Mesendoderm (in vitro differentiated cells): ENCODE measurements at regions not wholly inside any gene's neighbourhood (a gene's known extent, or its start where the extent isn't known, plus 50 kb on each side); places are given as distances from the start of the nearest gene placed in this dataset.

Source experiments
- DNase-seq: peaks from one replicate; pipeline ENCODE4 v3.0.0; 2013
- H2AK5ac ChIP-seq: 2 replicates; pipeline ENCODE4 v1.6.1; 2013; ENCODE audit warnings: low read length, inconsistent platforms
- H2BK120ac ChIP-seq: 2 replicates; pipeline ENCODE4 v1.6.1; 2013; ENCODE audit warnings: low read depth, mild to moderate bottlenecking, low read length, moderate library complexity, mixed read lengths
- H2BK15ac ChIP-seq: replicated peaks from 2 replicates; pipeline ENCODE4 v1.6.1; 2013; ENCODE audit warnings: low read depth, mild to moderate bottlenecking, moderate library complexity
- H2BK5ac ChIP-seq: 2 replicates; pipeline ENCODE4 v1.6.1; 2013; ENCODE audit warnings: low read length, inconsistent platforms
- H3K18ac ChIP-seq: 2 replicates; pipeline ENCODE4 v1.6.1; 2013; ENCODE audit warnings: mild to moderate bottlenecking, low read length, mixed read lengths
- H3K23ac ChIP-seq: one replicate; pipeline ENCODE4 v1.6.1; 2013; ENCODE audit warnings: low read length
- H3K27ac ChIP-seq: 2 replicates; pipeline ENCODE4 v1.5.1; 2013; ENCODE audit warnings: low read depth, mild to moderate bottlenecking, inconsistent platforms, low read length, moderate library complexity
- H3K27me3 ChIP-seq: 2 replicates; pipeline ENCODE4 v1.6.1; 2013; ENCODE audit warnings: low read length, control low read depth, mild to moderate bottlenecking, inconsistent platforms; ENCODE audit not compliant: insufficient read depth, poor library complexity
- H3K36me3 ChIP-seq: 2 replicates; pipeline ENCODE4 v1.6.1; 2013; ENCODE audit warnings: low read length, inconsistent platforms; ENCODE audit not compliant: control insufficient read depth, insufficient read depth
- H3K4ac ChIP-seq: one replicate; pipeline ENCODE4 v1.6.1; 2013; ENCODE audit warnings: low read depth, mild to moderate bottlenecking, low read length, moderate library complexity
- H3K4me1 ChIP-seq: 2 replicates; pipeline ENCODE4 v1.6.1; 2013; ENCODE audit warnings: low read depth, low read length, inconsistent platforms; ENCODE audit not compliant: control insufficient read depth
- H3K4me2 ChIP-seq: 2 replicates; pipeline ENCODE4 v1.6.1; 2013; ENCODE audit warnings: low read length
- H3K4me3 ChIP-seq: 2 replicates; pipeline ENCODE4 v1.5.1; 2013; ENCODE audit warnings: mild to moderate bottlenecking, low read length
- H3K56ac ChIP-seq: one replicate; pipeline ENCODE4 v1.6.1; 2013; ENCODE audit warnings: low read length
- H3K79me1 ChIP-seq: 2 replicates; pipeline ENCODE4 v1.6.1; 2013; ENCODE audit warnings: low read length, inconsistent platforms
- H3K79me2 ChIP-seq: 2 replicates; pipeline ENCODE4 v1.6.1; 2013; ENCODE audit warnings: mild to moderate bottlenecking, low read length; ENCODE audit not compliant: control insufficient read depth, insufficient read depth
- H3K9ac ChIP-seq: 2 replicates; pipeline ENCODE4 v1.6.1; 2013; ENCODE audit warnings: low read length, inconsistent platforms
- H4K5ac ChIP-seq: one replicate; pipeline ENCODE4 v1.6.1; 2013; ENCODE audit warnings: low read length
- H4K8ac ChIP-seq: one replicate; pipeline ENCODE4 v1.6.1; 2013; ENCODE audit warnings: low read depth, mild to moderate bottlenecking, control low read depth, low read length, moderate library complexity
- WGBS: extraction: QIAGEN DNeasy Blood & Tissue Kit; methylation state at CpG from one replicate; pipeline ENCODE4 v1.1.7; 2013; ENCODE audit warnings: low lambda C conversion rate, missing lambda C conversion rate; ENCODE audit not compliant: insufficient coverage; ENCODE audit errors: extremely low coverage; 5-methylcytosine and 5-hydroxymethylcytosine counted together

DNA sequence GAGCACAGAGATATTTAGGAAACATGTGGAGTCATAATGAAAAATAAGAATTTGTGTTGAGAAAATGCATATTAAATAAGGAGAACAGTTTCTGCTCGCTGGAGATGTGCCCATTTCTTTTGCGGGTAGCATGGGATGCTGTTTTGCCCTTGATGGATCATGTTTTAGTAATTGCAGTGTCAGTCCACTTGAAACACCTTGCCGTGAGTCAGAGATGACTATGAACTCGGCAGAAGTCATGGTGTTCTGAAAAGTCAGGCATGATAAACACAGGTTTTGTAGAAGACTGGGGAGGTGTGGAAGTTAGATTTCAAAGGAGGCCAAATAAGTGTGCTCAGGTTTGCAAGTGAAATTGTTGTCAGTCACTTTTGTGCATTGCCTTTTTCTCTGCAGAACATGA lies 315.0 kb upstream of the LRRC7 start:
- H2BK15ac ChIP-seq: no peak overlapping the region
- H3K18ac ChIP-seq: no peak overlapping the region
- H3K4me2 ChIP-seq: no peak overlapping the region
- H3K79me2 ChIP-seq: no peaks in the 10 kb centered on the region
- no peak overlapping the region for H2BK5ac ChIP-seq
- no peak for DNase-seq
- no peak overlapping the region for H3K9ac ChIP-seq
- no peak overlapping the region for H2AK5ac ChIP-seq
- H3K4me1 ChIP-seq: no peaks in the 10 kb centered on the region
- WGBS: no CpG with 5 or more reads among the region's 4 CpGs
- H3K27ac ChIP-seq: no peak overlapping the region
- no peaks in the 10 kb centered on the region for H3K36me3 ChIP-seq
- no peaks in the 10 kb centered on the region for H3K79me1 ChIP-seq
- H4K8ac ChIP-seq: no peak overlapping the region
- H3K23ac ChIP-seq: no peak overlapping the region
- no peak overlapping the region for H3K4me3 ChIP-seq
- H3K4ac ChIP-seq: no peak overlapping the region
- no peaks in the 10 kb centered on the region for H3K27me3 ChIP-seq
- no peak overlapping the region for H4K5ac ChIP-seq
- no peak overlapping the region for H2BK120ac ChIP-seq
- H3K56ac ChIP-seq: no peak overlapping the region

DNA sequence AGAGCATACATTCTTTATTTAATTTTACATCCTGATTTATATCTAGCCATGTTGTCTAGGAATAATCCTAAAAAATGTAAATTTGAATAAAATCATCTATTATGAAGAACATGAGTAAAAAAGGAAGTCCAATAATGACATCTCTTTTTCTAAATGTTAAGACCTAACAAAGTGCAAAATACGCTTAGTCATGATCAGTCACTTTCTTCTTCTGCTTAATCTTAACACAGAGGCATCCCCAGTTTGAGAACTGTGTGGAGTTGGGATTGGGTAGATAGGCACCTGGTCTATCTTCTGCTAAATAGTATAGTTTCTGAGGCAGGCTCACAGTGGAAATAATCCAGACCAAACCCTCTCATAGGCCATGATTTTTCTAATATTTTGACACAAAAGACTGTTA lies 311.7 kb upstream of the LRRC7 start:
- Histone ChIP-seq H3K4me1 (no peaks in the 10 kb centered on the region), H3K79me2 (no peaks in the 10 kb centered on the region), H3K56ac (no peak overlapping the region), H3K4ac (no peak overlapping the region), H3K27me3 (no peaks in the 10 kb centered on the region), H4K8ac (no peak overlapping the region), H2BK120ac (no peak overlapping the region), H3K36me3 (no peaks in the 10 kb centered on the region), H4K5ac (no peak overlapping the region), H3K4me2 (no peak overlapping the region), H3K9ac (no peak overlapping the region), H3K79me1 (no peaks in the 10 kb centered on the region), H3K23ac (no peak overlapping the region), H2BK5ac (no peak overlapping the region), H2AK5ac (no peak overlapping the region), H3K18ac (no peak overlapping the region), H3K27ac (no peak overlapping the region), H2BK15ac (no peak overlapping the region), H3K4me3 (no peak overlapping the region)
- no peak for DNase-seq
- WGBS: no CpG with 5 or more reads among the region's 1 CpG

DNA sequence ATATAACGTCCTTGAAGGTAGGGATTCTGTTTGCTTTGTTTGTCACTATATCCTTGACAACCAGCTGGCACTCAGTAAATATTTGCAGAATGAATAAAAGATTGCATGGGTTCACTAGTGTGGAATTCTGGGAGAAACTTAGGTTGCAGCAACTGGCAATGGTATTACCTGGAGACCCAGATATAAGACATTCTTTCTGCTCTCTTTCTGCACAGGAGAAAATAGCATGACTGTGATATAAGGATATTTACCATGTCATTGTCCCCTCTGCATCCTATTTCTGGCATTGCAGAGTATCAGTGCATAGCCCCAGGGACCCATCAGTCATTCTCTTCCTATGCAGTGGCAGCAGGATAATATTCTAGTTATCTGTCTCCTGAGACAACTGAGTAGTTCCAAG lies 308.9 kb upstream of the LRRC7 start:
- no CpG with 5 or more reads among the region's 1 CpG for WGBS
- H2AK5ac ChIP-seq: no peak overlapping the region
- no peak overlapping the region for H2BK15ac ChIP-seq
- no peak overlapping the region for H4K5ac ChIP-seq
- H3K18ac ChIP-seq: no peak overlapping the region
- no peak overlapping the region for H2BK5ac ChIP-seq
- DNase-seq: no peak
- no peak overlapping the region for H3K23ac ChIP-seq
- H3K4ac ChIP-seq: no peak overlapping the region
- H3K27me3 ChIP-seq: no peaks in the 10 kb centered on the region
- H3K36me3 ChIP-seq: no peaks in the 10 kb centered on the region
- H3K79me1 ChIP-seq: no peaks in the 10 kb centered on the region
- H3K56ac ChIP-seq: no peak overlapping the region
- no peaks in the 10 kb centered on the region for H3K4me1 ChIP-seq
- no peak overlapping the region for H2BK120ac ChIP-seq
- no peak overlapping the region for H3K9ac ChIP-seq
- no peak overlapping the region for H3K27ac ChIP-seq
- H3K79me2 ChIP-seq: no peaks in the 10 kb centered on the region
- H3K4me3 ChIP-seq: no peak overlapping the region
- H4K8ac ChIP-seq: no peak overlapping the region
- H3K4me2 ChIP-seq: no peak overlapping the region

DNA sequence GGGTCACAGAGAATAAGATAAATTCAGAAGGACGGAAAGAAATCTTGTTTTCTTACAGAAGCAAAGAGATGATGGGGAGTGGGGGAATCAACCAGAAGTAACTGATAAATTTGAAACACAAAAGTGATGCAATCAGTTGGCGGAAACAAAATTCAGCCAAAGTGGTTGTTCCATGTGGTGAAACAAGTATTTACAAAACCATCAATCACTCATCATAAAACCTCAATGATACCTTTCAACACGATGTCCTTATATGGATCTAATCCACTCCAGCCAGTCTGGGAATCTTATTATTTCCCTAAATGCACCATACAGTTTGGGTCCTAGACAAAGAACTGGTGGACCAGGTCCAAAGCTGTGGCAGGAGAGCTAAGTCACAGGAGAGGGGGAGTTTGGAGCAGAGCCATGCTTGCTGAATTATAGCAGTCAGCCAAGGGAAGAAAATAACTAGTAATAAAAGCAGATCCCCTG lies 303.8 kb upstream of the LRRC7 start:
- Histone ChIP-seq H3K36me3 (no peaks in the 10 kb centered on the region), H3K4me1 (no peaks in the 10 kb centered on the region), H3K23ac (no peak overlapping the region), H3K79me2 (no peaks in the 10 kb centered on the region), H2AK5ac (no peak overlapping the region), H3K56ac (no peak overlapping the region), H3K79me1 (no peaks in the 10 kb centered on the region), H3K9ac (no peak overlapping the region), H3K4ac (no peak overlapping the region), H3K27me3 (no peaks in the 10 kb centered on the region), H4K5ac (no peak overlapping the region), H2BK120ac (no peak overlapping the region), H2BK5ac (no peak overlapping the region), H3K4me3 (no peak overlapping the region), H3K27ac (no peak overlapping the region), H3K18ac (no peak overlapping the region), H3K4me2 (no peak overlapping the region), H4K8ac (no peak overlapping the region), H2BK15ac (no peak overlapping the region)
- DNase-seq: no peak
- no CpG with 5 or more reads among the region's 3 CpGs for WGBS

DNA sequence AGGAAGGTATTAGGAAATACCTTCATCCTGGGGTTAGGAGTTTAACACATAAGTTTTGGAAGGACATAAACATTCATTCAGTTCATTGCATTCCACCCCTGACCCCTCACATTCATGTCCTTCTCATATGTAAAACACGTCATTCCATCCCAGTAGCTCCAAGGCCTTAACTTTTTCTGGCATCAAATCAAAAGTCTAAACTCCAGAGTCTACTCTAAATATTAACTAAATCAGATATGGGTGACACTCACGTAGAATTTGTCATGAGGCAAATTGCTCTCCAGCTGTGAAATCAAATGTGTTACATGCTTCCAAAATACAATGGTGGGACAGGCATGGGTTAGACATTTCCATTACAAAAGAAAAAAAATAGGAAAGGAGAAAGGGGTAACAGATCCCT lies 298.2 kb upstream of the LRRC7 start:
- Histone ChIP-seq H3K4me1 (no peaks in the 10 kb centered on the region), H3K27me3 (no peaks in the 10 kb centered on the region), H3K4me2 (no peak overlapping the region), H3K27ac (no peak overlapping the region), H3K23ac (no peak overlapping the region), H3K36me3 (no peaks in the 10 kb centered on the region), H3K79me2 (no peaks in the 10 kb centered on the region), H2BK15ac (no peak overlapping the region), H3K56ac (no peak overlapping the region), H2BK5ac (no peak overlapping the region), H4K5ac (no peak overlapping the region), H3K18ac (peak overlapping the region; percentile 30), H3K4ac (no peak overlapping the region), H2AK5ac (no peak overlapping the region), H3K4me3 (no peak overlapping the region), H3K79me1 (no peaks in the 10 kb centered on the region), H3K9ac (no peak overlapping the region), H4K8ac (no peak overlapping the region), H2BK120ac (no peak overlapping the region)
- DNase-seq: no peak
- no CpG with 5 or more reads among the region's 2 CpGs for WGBS

DNA sequence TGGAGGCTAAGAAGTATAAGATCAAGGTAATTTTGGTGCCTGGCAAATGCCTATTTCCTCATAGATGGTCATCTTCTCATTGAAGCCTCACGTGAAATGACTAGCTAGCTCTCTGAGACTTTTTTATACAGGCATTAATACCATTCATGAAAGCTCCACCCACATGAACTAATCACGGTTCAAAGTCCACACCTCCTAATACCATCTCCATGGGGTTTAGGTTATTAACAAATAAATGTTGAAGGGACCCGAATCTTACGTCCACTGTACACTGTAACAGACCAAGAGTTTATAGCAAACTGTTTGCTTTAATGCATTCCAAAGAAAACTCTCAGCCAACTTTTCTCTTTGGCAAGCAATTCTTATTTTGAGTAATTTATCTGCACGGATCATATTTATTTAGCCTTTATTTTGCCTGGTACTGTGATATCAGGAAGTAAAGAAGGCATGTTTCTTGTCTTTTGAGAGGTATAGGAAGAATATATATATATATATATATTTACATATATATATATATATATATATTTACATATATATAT lies 296.1 kb upstream of the LRRC7 start:
- H2BK5ac ChIP-seq: no peak overlapping the region

More for the DNA sequence above, 296.1 kb upstream of the LRRC7 start:
- Histone ChIP-seq H3K36me3 (no peaks in the 10 kb centered on the region), H3K79me1 (no peaks in the 10 kb centered on the region), H2AK5ac (no peak overlapping the region), H3K4me3 (no peak overlapping the region), H3K4ac (no peak overlapping the region), H3K9ac (no peak overlapping the region), H4K8ac (no peak overlapping the region), H3K4me2 (no peak overlapping the region), H3K56ac (no peak overlapping the region), H3K23ac (no peak overlapping the region), H3K27me3 (no peaks in the 10 kb centered on the region), H3K79me2 (no peaks in the 10 kb centered on the region), H3K4me1 (no peaks in the 10 kb centered on the region), H4K5ac (no peak overlapping the region), H2BK15ac (no peak overlapping the region), H3K27ac (no peak overlapping the region), H2BK120ac (no peak overlapping the region), H3K18ac (no peak overlapping the region)
- no CpG with 5 or more reads among the region's 5 CpGs for WGBS
- DNase-seq: no peak
